Activated B cell treated with CpG ODN at 0.5 μM for 24 hours (primary cell): ENCODE measurements at regions not wholly inside any gene's neighbourhood (a gene's known extent, or its start where the extent isn't known, plus 50 kb on each side); places are given as distances from the start of the nearest gene placed in this dataset.

Source experiments
- ATAC-seq: fragments of 200-7000 bp; cut with Tn5 transposase; one replicate; pipeline ENCODE4 v1.10.0; 2021; ENCODE audit warnings: low read depth, mild to moderate bottlenecking, moderate library complexity
- CTCF ChIA-PET: fragments of 350-600 bp; sonication (Branson Sonifier 250); formaldehyde crosslinking; loops from one replicate; lab custom pipeline; 2021; ENCODE audit warnings: antibody characterized with exemption; lab: Charles Lee
- POLR2A ChIA-PET: fragments of 350-600 bp; sonication (Branson Sonifier 250); formaldehyde crosslinking; loops from one replicate; lab custom pipeline; 2021; ENCODE audit warnings: antibody characterized with exemption; lab: Charles Lee
- DNase-seq: peaks from one replicate; pipeline ENCODE4 v3.0.0; 2022
- H3K27ac Mint-ChIP-seq: one replicate; pipeline ENCODE4 v1.8.0; 2020; ENCODE audit warnings: mixed read lengths
- H3K27me3 Mint-ChIP-seq: one replicate; pipeline ENCODE4 v1.8.0; 2021; ENCODE audit warnings: mixed read lengths
- H3K36me3 Mint-ChIP-seq: one replicate; pipeline ENCODE4 v1.8.0; 2021; ENCODE audit warnings: low read depth, mixed read lengths
- H3K4me1 Mint-ChIP-seq: one replicate; pipeline ENCODE4 v1.8.0; 2021; ENCODE audit warnings: mixed read lengths
- H3K4me3 Mint-ChIP-seq: one replicate; pipeline ENCODE4 v1.8.0; 2020; ENCODE audit warnings: mild to moderate bottlenecking, mixed read lengths
- H3K9me3 Mint-ChIP-seq: one replicate; pipeline ENCODE4 v1.8.0; 2020; ENCODE audit warnings: mixed read lengths
- intact Hi-C: fragments of 100-400 bp; cut with micrococcal nuclease; formaldehyde crosslinking; loops from one replicate; pipeline ENCODE4 v1.15.1; 2024
- TF ChIP-seq, protein P1 (sequence below): fragments of 200-600 bp; IDR thresholded peaks from one replicate; pipeline ENCODE4 v1.8.0; 2022; ENCODE audit warnings: antibody characterized with exemption, mild to moderate bottlenecking

DNA sequence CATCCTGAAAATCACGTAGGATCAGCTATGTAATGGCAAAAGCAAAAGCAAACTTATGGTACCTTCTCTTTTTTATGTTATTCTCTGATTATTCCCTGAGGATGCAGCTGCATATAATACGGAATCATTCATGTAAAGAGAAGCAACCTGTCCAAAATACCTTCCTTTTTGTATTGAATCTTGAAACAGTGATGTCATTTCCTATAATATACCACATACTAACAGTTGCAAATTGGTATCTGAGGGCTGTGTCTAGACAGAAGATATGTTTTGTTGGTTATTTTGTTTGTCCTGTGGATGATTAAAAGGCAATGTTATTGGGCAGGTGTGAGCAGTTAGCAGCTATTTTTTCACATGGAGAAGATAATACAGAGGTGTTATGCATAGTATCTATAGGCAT is 161.4 kb upstream of the AHI1 start:
- intact Hi-C loops, result no loop called here
- H3K27ac Mint-ChIP-seq, result no peak overlapping the region
- CTCF ChIA-PET, result no interaction called here
- POLR2A ChIA-PET, result no interaction called here
- no peak overlapping the region for H3K4me3 Mint-ChIP-seq
- H3K36me3 Mint-ChIP-seq, result no peaks in the 10 kb centered on the region
- H3K27me3 Mint-ChIP-seq, result peaks cover 6% of the 10 kb centered on the region
- peaks cover 9% of the 10 kb centered on the region for H3K9me3 Mint-ChIP-seq
- DNase-seq (no peak), ATAC-seq (no peak)
- H3K4me1 Mint-ChIP-seq, result peaks cover 8% of the 10 kb centered on the region
- TF ChIP-seq, protein P1, sequence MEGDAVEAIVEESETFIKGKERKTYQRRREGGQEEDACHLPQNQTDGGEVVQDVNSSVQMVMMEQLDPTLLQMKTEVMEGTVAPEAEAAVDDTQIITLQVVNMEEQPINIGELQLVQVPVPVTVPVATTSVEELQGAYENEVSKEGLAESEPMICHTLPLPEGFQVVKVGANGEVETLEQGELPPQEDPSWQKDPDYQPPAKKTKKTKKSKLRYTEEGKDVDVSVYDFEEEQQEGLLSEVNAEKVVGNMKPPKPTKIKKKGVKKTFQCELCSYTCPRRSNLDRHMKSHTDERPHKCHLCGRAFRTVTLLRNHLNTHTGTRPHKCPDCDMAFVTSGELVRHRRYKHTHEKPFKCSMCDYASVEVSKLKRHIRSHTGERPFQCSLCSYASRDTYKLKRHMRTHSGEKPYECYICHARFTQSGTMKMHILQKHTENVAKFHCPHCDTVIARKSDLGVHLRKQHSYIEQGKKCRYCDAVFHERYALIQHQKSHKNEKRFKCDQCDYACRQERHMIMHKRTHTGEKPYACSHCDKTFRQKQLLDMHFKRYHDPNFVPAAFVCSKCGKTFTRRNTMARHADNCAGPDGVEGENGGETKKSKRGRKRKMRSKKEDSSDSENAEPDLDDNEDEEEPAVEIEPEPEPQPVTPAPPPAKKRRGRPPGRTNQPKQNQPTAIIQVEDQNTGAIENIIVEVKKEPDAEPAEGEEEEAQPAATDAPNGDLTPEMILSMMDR, result no peak

DNA sequence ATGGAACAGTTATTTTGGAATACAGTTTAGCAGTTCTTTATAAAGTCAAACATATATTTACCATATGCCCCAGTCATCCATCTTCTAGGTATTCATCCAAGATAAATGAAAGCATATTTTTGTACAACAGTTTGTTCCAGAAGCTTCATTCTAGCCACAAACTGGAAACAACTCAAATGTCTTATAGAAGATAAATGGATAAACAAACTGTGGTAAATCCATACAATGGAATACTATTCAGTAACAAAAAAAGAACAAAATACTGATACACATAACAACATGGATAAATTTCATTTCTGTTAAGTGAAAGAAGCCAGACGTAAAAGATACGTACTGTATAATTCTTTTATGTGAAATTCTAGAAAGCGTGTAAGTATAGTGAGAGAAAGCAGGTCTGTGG is 167.0 kb upstream of the AHI1 start:
- Mint-ChIP-seq H3K36me3 (no peaks in the 10 kb centered on the region), H3K4me3 (no peak overlapping the region), H3K4me1 (no peaks in the 10 kb centered on the region), H3K27ac (no peak overlapping the region), H3K9me3 (peaks cover 7% of the 10 kb centered on the region), H3K27me3 (peaks cover 6% of the 10 kb centered on the region)
- TF ChIP-seq, protein P1, result no peak
- intact Hi-C loops, result no loop called here
- DNase-seq (no peak), ATAC-seq (no peak)
- POLR2A ChIA-PET, result interaction anchor here (0.6 kb wide), 1 partner anchor 30 kb away, joined by 3 read pairs; no protein-coding TSS in a partner anchor
- CTCF ChIA-PET, result no interaction called here

DNA sequence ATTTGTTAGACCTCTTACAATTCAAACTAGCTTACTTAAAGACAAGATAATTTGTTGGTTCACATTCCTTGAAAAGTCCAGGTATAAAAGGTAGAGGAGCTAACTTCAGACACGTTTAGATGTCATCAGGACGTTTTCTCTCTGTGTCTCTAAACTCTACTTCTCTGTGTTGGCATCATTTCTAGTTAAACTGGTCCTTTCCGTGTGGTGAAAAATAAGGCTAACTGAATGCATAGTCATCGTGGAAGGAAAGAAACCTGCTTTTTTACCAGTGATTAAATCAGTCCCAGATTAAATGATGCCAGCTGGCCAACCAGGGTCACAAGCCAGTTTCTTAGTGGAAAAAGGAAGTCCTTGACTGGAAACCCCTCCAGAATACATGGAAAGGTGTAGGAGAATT is 168.4 kb upstream of the AHI1 start:
- Mint-ChIP-seq H3K36me3 (no peaks in the 10 kb centered on the region), H3K4me3 (no peak overlapping the region), H3K27me3 (peaks cover 6% of the 10 kb centered on the region), H3K4me1 (no peaks in the 10 kb centered on the region), H3K9me3 (peaks cover 7% of the 10 kb centered on the region), H3K27ac (no peak overlapping the region)
- intact Hi-C loops, result no loop called here
- ATAC-seq, result no peak
- POLR2A ChIA-PET, result interaction anchor here (0.8 kb wide), 1 partner anchor 12 kb away, joined by 3 read pairs; no protein-coding TSS in a partner anchor
- CTCF ChIA-PET, result interaction anchor here (1.6 kb wide), 1 partner anchor 244 kb away, joined by 5 read pairs; no protein-coding TSS in a partner anchor
- no peak for DNase-seq
- TF ChIP-seq, protein P1, result no peak

DNA sequence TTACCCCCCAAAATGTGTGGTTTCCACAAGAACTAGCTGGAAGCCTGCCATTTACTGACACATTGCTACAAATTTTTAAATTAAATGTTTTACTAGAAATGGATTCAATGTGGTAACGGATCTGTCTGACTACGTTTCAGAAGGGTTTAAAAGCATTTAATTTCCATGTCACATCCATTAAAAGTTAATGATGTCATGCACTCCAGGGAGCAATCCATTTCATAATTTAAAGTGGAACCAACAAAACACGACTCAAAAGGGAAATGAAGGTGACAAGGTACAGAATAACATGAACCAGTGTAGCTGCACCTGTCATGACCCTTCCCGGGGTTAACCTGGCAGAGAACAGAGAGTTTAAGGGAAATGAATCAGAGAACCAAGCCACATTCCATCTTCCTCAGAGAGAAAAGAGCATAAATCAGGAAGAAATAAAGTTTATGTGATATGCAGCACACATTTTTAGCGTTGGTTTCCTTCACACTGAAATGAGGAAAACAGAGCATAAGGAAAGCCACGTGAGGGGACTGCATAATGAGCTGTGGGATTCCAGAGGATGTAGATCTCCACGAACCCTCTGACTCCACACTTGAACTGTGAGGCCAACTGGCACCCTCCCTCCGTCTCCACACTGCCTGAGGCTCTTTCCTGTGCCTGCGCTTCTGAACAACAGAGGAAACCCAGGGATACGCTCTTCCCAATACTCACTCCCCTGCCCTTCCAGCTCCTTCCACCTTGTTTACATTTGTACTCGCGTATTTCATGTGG is 170.3 kb upstream of the AHI1 start:
- no peak overlapping the region for H3K27ac Mint-ChIP-seq
- peaks cover 2% of the 10 kb centered on the region for H3K9me3 Mint-ChIP-seq
- no peak overlapping the region for H3K4me3 Mint-ChIP-seq
- intact Hi-C loops, result no loop called here
- DNase-seq (no peak), ATAC-seq (no peak)
- POLR2A ChIA-PET, result no interaction called here
- no peaks in the 10 kb centered on the region for H3K36me3 Mint-ChIP-seq
- CTCF ChIA-PET, result no interaction called here
- TF ChIP-seq, protein P1, result no peak
- H3K4me1 Mint-ChIP-seq, result no peaks in the 10 kb centered on the region
- H3K27me3 Mint-ChIP-seq, result no peaks in the 10 kb centered on the region

DNA sequence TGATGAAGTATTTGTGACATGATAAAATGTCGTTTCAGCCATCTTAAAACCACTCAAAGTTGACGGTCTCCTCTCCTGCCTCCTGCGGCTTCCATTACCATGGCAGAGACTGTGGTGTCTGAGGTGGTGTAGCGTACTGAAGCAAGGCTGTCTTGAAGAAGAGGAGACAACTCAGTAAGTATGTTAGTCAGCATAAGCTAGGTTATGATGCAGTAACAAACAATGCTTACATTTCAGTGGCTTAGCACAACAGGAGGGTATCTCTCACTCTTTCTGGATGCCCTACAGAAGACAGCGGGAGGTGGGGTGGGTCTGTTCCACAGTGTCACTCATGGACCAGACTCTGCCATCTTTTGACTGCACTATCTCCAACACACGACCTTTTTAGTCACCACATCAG is 174.7 kb upstream of the AHI1 start:
- TF ChIP-seq, protein P1, result no peak
- POLR2A ChIA-PET, result no interaction called here

More for the DNA sequence above, 174.7 kb upstream of the AHI1 start:
- Mint-ChIP-seq H3K27me3 (no peaks in the 10 kb centered on the region), H3K36me3 (no peaks in the 10 kb centered on the region), H3K27ac (no peak overlapping the region), H3K9me3 (no peaks in the 10 kb centered on the region), H3K4me3 (no peak overlapping the region), H3K4me1 (no peaks in the 10 kb centered on the region)
- ATAC-seq, result no peak
- CTCF ChIA-PET, result interaction anchor here (2.7 kb wide), 1 partner anchor 238 kb away, joined by 12 read pairs; no protein-coding TSS in a partner anchor
- intact Hi-C loops, result no loop called here
- no peak for DNase-seq
